GM10248 (cell line): ENCODE measurements at regions not wholly inside any gene's neighbourhood (a gene's known extent, or its start where the extent isn't known, plus 50 kb on each side); places are given as distances from the start of the nearest gene placed in this dataset.

ENCODE experiments used
- CTCF ChIA-PET: fragments of 300-600 bp; sonication (Branson Sonifier 250); formaldehyde crosslinking; extraction: SDS; loops from one replicate; lab custom pipeline; 2021; ENCODE audit warnings: antibody characterized with exemption; lab: Yijun Ruan, JAX
- POLR2A ChIA-PET: fragments of 350-650 bp; sonication (Branson Sonifier 250); formaldehyde crosslinking; extraction: SDS; loops from one replicate; lab custom pipeline; 2020; ENCODE audit warnings: antibody characterized with exemption; lab: Yijun Ruan, JAX
- DNase-seq: peaks from one replicate; pipeline ENCODE4 v3.0.0; 2012; ENCODE audit errors: extremely low spot score
- TF ChIP-seq, protein P1 (sequence below): IDR thresholded peaks from 2 replicates; pipeline ENCODE4 v1.5.1; 2012; ENCODE audit warnings: mild to moderate bottlenecking, low read depth; ENCODE audit errors: extremely low read depth, missing control alignments, control extremely low read depth

DNA sequence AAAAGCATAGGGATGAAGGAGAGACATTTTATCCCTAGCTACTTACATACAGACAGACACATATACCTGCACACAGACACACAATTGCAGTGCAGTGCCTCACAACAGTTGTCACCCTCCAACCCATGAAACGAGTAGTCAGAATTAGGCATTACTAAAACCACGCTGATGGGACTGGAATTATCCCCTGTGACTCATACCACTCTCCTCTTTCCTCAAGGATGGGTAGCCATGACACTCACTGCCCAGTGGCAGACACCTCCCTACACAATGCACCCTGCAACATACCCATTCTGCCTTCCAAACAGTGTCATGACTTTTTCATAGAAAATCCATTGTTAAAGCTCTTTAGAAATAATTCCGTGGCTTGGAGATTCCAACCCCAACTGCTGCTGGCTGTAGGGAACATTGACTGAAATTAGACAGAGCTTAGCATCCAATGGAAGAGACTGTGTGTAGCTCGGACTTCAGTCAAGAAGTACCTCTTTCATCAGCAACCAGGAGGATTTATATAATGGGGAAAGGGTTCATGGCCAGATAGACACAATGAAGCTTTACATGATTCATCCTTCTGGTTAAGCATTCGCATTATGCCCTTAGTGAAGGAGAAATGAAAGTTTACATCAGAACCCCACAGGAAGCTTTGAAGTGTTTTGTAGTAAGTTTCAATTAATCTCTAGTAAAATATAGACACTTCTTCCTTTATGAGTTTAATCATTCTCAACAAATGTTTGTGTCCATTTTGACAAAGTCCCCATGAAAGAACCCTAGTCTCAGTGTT lies 155.2 kb downstream of the FBXO15 start:
- TF ChIP-seq, protein P1, sequence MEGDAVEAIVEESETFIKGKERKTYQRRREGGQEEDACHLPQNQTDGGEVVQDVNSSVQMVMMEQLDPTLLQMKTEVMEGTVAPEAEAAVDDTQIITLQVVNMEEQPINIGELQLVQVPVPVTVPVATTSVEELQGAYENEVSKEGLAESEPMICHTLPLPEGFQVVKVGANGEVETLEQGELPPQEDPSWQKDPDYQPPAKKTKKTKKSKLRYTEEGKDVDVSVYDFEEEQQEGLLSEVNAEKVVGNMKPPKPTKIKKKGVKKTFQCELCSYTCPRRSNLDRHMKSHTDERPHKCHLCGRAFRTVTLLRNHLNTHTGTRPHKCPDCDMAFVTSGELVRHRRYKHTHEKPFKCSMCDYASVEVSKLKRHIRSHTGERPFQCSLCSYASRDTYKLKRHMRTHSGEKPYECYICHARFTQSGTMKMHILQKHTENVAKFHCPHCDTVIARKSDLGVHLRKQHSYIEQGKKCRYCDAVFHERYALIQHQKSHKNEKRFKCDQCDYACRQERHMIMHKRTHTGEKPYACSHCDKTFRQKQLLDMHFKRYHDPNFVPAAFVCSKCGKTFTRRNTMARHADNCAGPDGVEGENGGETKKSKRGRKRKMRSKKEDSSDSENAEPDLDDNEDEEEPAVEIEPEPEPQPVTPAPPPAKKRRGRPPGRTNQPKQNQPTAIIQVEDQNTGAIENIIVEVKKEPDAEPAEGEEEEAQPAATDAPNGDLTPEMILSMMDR = no peak
- POLR2A ChIA-PET = no interaction called here
- no peak for DNase-seq
- CTCF ChIA-PET = interaction anchor here (1.2 kb wide), 1 partner anchor 30 kb away, joined by 3 read pairs; no protein-coding TSS in a partner anchor

DNA sequence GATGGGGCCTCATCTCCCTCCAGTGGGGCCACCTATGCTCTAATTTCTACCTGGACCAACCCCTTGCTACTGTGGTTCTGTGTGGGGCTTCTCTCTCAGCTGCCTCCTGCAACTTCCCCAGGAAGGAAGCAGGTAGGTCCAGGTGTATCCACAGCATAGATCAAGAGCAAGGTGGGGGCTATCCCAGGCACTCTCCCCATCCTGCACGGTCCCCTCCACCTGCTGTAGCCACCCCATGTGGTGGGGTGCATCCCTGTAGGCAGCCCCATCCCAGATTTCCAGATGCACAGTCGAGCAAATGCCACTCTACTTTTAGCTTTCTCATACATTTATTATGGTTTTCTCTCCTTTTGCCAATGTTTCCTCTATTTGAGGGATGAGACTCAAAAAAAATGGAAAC lies 156.1 kb downstream of the FBXO15 start:
- ChIA-PET CTCF (no interaction called here), POLR2A (no interaction called here)
- DNase-seq = no peak
- TF ChIP-seq, protein P1 = no peak

DNA sequence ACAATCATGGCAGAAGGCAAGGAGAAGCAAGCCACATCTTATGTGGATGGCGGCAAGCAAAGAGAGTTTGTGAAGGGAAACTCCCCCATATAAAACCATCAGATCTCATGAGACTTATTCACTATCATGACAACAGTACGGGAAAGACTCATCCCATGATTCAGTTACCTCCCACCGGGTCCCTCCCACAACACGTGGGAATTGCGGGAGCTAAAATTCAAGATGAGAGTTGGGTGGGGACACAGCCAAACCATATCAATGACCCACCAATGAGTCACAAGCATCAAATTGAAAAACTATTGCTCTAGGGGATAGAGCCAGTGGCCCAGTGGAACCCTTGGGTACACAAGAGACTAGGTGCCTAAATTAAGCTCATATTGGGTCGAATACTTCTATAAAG lies 157.4 kb downstream of the FBXO15 start:
- ChIA-PET POLR2A (no interaction called here), CTCF (no interaction called here)
- DNase-seq = no peak
- TF ChIP-seq, protein P1 = no peak

DNA sequence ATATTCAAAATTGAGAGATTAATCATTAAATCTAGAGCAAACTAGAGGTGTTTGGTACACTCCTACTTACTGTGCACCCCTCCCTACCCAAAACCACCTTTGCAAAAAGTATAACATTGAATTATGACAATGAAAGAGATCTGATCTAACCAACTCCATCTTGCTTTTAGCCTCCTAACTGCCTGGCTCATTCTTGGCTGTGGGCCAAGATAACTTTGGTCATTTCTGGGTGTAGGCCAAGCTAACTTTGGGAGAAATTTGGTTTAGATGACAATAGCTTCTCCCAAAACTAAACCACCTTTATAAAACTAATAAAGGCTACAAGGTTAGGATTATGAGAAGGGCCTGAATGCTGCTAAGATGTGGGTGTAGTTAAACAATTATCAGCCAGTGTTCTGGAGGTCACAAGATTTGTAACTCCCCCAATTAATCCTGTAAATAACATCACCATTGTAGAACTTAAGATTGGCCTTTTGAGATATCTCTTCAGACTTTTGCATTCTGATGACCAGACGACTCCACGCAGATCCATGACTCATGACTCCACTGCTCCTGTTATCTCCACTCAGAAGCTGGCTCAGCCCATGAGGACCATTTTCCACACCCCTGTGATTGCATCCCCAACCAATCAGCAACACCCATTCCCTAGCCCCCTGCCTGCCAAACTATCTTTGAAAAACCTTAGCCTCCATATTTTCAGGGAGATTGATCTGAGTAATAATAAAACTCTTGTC lies 160.2 kb downstream of the FBXO15 start:
- ChIA-PET POLR2A (no interaction called here), CTCF (interaction anchor here (0.8 kb wide), 1 partner anchor 9 kb away, joined by 3 read pairs; no protein-coding TSS in a partner anchor)
- TF ChIP-seq, protein P1 = no peak
- DNase-seq = no peak

DNA sequence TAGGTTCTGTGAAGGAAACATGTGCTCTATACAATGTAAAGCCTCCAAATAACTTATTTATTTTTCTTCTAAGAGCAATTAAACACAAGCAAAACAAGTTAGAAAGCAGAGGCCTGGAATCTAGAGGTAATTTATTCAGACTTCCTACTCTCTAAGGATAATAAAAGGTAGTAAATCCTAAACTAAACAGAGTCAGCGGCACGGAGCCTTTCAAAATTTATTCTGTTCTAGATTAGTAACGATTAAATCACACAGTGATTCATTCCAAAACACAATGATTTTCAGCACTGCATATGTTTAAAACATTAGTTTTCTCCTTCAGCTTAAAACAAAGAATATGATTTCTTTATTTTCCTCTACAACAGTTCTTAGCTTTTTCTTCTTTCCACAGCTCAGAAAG lies 160.9 kb downstream of the FBXO15 start:
- CTCF ChIA-PET = interaction anchor here (0.8 kb wide), 1 partner anchor 10 kb away, joined by 3 read pairs; no protein-coding TSS in a partner anchor
- no peak for DNase-seq
- TF ChIP-seq, protein P1 = no peak

DNA sequence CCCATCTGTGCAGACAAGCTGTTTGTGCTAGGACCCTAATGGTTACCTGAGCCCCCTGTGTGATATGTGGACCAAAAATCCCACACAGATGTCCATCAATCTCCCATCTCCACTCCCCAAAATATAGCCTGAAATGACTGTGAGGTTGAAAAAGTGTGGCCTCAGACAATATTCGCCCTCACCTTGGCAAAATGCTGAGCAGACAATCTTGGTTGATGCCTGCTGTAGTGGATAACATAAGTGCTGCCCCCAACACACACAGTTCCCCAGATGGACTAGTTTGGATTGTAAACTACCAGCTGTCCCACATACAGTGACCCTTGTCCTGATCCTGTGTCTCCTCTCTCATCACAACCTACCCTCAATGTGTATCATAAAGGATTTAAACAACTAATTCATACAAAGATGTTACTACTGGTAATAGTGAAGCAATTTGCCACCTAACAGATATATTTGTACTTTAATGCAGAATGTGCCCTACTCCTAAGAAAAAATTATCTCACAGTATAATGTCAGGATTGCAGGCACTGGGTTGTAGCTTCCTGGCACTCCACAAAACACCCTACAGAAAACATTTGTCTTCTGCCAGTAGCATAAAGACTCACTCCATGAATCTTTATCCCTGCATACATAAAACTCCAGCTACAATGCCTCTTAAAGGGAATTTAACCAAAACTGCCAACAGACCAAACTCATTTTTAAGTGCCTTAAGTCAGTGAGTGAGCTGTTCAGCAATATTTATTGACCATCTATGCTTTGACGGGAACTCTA lies 161.6 kb downstream of the FBXO15 start:
- DNase-seq = no peak
- POLR2A ChIA-PET = no interaction called here
- CTCF ChIA-PET = interaction anchor here (0.8 kb wide), 1 partner anchor 11 kb away, joined by 3 read pairs; no protein-coding TSS in a partner anchor

More for the DNA sequence above, 160.9 kb downstream of the FBXO15 start:
- POLR2A ChIA-PET = no interaction called here

More for the DNA sequence above, 161.6 kb downstream of the FBXO15 start:
- TF ChIP-seq, protein P1 = no peak
